MM.1S (cell line): ENCODE measurements at regions not wholly inside any gene's neighbourhood (a gene's known extent, or its start where the extent isn't known, plus 50 kb on each side); places are given as distances from the start of the nearest gene placed in this dataset.

ENCODE experiments used
- DNase-seq: peaks from one replicate; pipeline ENCODE4 v3.0.0-alpha.2; 2015
- H2AFZ ChIP-seq: fragments of 300-600 bp; sonication (generic); 2 replicates; pipeline ENCODE4 v1.6.0; 2016; ENCODE audit warnings: antibody characterized with exemption, low read length
- H3F3A ChIP-seq: fragments of 300-600 bp; sonication (generic); 2 replicates; pipeline ENCODE4 v1.6.1; 2016; ENCODE audit warnings: mild to moderate bottlenecking, antibody characterized with exemption, low read length, moderate library complexity, mixed read lengths; ENCODE audit not compliant: insufficient read depth
- H3K27ac ChIP-seq: fragments of 300-600 bp; sonication (generic); 2 replicates; pipeline ENCODE4 v1.5.1; 2016; ENCODE audit warnings: mild to moderate bottlenecking, low read length
- H3K27me3 ChIP-seq: fragments of 300-600 bp; sonication (generic); replicated peaks from 2 replicates; pipeline ENCODE4 v1.6.0; 2016; ENCODE audit warnings: low read length; ENCODE audit not compliant: insufficient read depth
- H3K36me3 ChIP-seq: fragments of 300-600 bp; sonication (generic); replicated peaks from 2 replicates; pipeline ENCODE4 v1.6.1; 2016; ENCODE audit warnings: mild to moderate bottlenecking, low read length, mixed read lengths; ENCODE audit not compliant: insufficient read depth
- H3K4me1 ChIP-seq: fragments of 300-600 bp; sonication (generic); 2 replicates; pipeline ENCODE4 v1.6.1; 2016; ENCODE audit warnings: low read length, mixed read lengths
- H3K4me2 ChIP-seq: fragments of 300-600 bp; sonication (generic); 2 replicates; pipeline ENCODE4 v1.6.0; 2016; ENCODE audit warnings: low read depth, low read length
- H3K4me3 ChIP-seq: fragments of 300-600 bp; sonication (generic); 2 replicates; pipeline ENCODE4 v1.5.1; 2016; ENCODE audit warnings: low read length, mixed read lengths
- H3K79me2 ChIP-seq: fragments of 300-600 bp; sonication (generic); 2 replicates; pipeline ENCODE4 v1.6.1; 2016; ENCODE audit warnings: mixed run types, low read length, mixed read lengths
- H3K9ac ChIP-seq: fragments of 300-600 bp; sonication (generic); 2 replicates; pipeline ENCODE4 v1.6.1; 2016; ENCODE audit warnings: low read length, mixed read lengths
- H3K9me2 ChIP-seq: fragments of 300-600 bp; sonication (generic); replicated peaks from 2 replicates; pipeline ENCODE4 v1.6.1; 2016; ENCODE audit warnings: mild to moderate bottlenecking, low read length, mixed read lengths; ENCODE audit not compliant: insufficient read depth
- H3K9me3 ChIP-seq: fragments of 300-600 bp; sonication (generic); replicated peaks from 2 replicates; pipeline ENCODE4 v1.6.1; 2016; ENCODE audit warnings: mild to moderate bottlenecking, low read length, mixed read lengths; ENCODE audit not compliant: insufficient read depth
- H4K20me1 ChIP-seq: fragments of 300-600 bp; sonication (generic); 2 replicates; pipeline ENCODE4 v1.6.1; 2016; ENCODE audit warnings: mild to moderate bottlenecking, low read length, moderate library complexity, mixed read lengths; ENCODE audit not compliant: insufficient read depth
- CTCF ChIP-seq: fragments of 300-600 bp; sonication (generic); IDR thresholded peaks from 2 replicates; pipeline ENCODE4 v1.5.1; 2016; ENCODE audit warnings: antibody characterized with exemption, low read length, mixed read lengths
- EZH2 ChIP-seq: fragments of 300-600 bp; sonication (generic); optimal IDR thresholded peaks from 2 replicates; pipeline ENCODE3; 2017; ENCODE audit warnings: low read depth, mild to moderate bottlenecking, antibody characterized with exemption, low read length, mixed read lengths
- EZH2phosphoT487 ChIP-seq: fragments of 300-600 bp; sonication (generic); IDR thresholded peaks from 2 replicates; pipeline ENCODE4 v1.6.1; 2018; ENCODE audit warnings: antibody characterized with exemption, low read length

- Histone ChIP-seq H3K4me1 (no peaks in the 10 kb centered on the region), H3K4me2 (no peak overlapping the region), H3K79me2 (no peaks in the 10 kb centered on the region), H2AFZ (no peak overlapping the region), H3F3A (no peaks in the 10 kb centered on the region), H3K36me3 (no peaks in the 10 kb centered on the region), H3K9me3 (no peaks in the 10 kb centered on the region), H3K9ac (no peak overlapping the region), H3K27me3 (no peaks in the 10 kb centered on the region), H3K4me3 (no peak overlapping the region), H4K20me1 (no peaks in the 10 kb centered on the region), H3K27ac (no peak overlapping the region), H3K9me2 (no peaks in the 10 kb centered on the region)
- TF ChIP-seq EZH2 (no peak), EZH2phosphoT487 (no peak), CTCF (no peak)
- no peak for DNase-seq
Observed at GRCh38 chrX:137654481-137654880, 88.6 kb downstream of the ZIC3 start.

DNA sequence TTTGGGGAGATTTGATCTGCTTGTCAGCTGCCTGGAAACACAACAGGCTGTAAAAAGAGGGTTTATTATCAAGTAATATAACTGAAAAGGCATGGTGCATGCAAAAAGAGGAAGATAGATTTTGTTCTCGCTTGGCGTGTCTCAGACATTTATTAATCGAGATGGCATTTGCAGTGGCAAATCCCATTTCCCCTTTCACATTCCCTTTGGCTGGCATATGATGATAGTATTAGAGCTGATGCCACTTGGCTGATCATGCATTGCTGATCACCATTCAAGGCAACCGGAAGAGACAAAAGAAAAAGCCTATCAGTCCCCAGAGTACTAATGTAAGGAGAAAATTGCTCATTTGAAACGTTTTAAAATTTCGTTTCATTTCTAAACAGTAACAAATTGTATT lies 101.8 kb downstream of the ZIC3 start:
- H3K4me2 ChIP-seq = no peak overlapping the region
- H4K20me1 ChIP-seq = no peaks in the 10 kb centered on the region
- no peak overlapping the region for H3K27ac ChIP-seq
- H3K36me3 ChIP-seq = no peaks in the 10 kb centered on the region
- no peaks in the 10 kb centered on the region for H3K9me3 ChIP-seq
- TF ChIP-seq EZH2 (no peak), EZH2phosphoT487 (no peak), CTCF (no peak)
- DNase-seq = no peak
- H3K9me2 ChIP-seq = no peaks in the 10 kb centered on the region
- H3K27me3 ChIP-seq = no peaks in the 10 kb centered on the region
- H3K4me1 ChIP-seq = no peaks in the 10 kb centered on the region
- H3K9ac ChIP-seq = no peak overlapping the region
- no peak overlapping the region for H3K4me3 ChIP-seq
- H2AFZ ChIP-seq = no peak overlapping the region
- no peaks in the 10 kb centered on the region for H3F3A ChIP-seq
- H3K79me2 ChIP-seq = no peaks in the 10 kb centered on the region

DNA sequence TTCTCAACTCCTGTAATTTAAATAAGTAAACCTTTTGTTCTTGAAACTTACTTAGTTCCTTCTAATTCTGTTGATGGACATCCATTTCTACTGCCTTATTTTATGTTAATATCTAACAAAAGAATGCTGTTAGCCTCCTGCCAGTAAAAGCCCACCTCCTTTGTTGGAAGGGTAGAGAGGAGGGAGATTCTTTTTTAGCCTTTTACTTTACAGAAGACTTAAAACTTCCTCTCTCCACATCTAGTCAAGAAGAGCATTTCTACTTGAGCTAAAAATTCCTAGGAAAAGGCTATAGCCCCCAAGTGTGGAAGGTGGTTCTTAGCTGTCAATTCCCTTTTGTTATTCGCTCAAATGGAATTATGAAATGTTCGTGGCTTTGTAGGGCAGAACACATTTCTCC lies 118.7 kb downstream of the ZIC3 start:
- H3K36me3 ChIP-seq = no peaks in the 10 kb centered on the region
- no peaks in the 10 kb centered on the region for H3K9me2 ChIP-seq
- no peaks in the 10 kb centered on the region for H3K27me3 ChIP-seq
- H3K9me3 ChIP-seq = no peaks in the 10 kb centered on the region
- no peaks in the 10 kb centered on the region for H3F3A ChIP-seq
- H3K4me3 ChIP-seq = no peak overlapping the region
- H3K27ac ChIP-seq = no peak overlapping the region
- no peak for TF ChIP-seq EZH2phosphoT487
- no peak for TF ChIP-seq EZH2
- no peak for TF ChIP-seq CTCF
- no peak overlapping the region for H3K4me2 ChIP-seq
- DNase-seq = no peak
- H3K9ac ChIP-seq = no peak overlapping the region
- H2AFZ ChIP-seq = no peak overlapping the region
- no peaks in the 10 kb centered on the region for H3K4me1 ChIP-seq
- no peaks in the 10 kb centered on the region for H3K79me2 ChIP-seq
- no peaks in the 10 kb centered on the region for H4K20me1 ChIP-seq

GRCh38 chrX:137695417-137695816 lies 129.5 kb downstream of the ZIC3 start:
- Histone ChIP-seq H3K4me1 (no peaks in the 10 kb centered on the region), H3K4me3 (no peak overlapping the region), H3K27me3 (no peaks in the 10 kb centered on the region), H4K20me1 (no peaks in the 10 kb centered on the region), H3F3A (no peaks in the 10 kb centered on the region), H3K9me2 (no peaks in the 10 kb centered on the region), H3K79me2 (no peaks in the 10 kb centered on the region), H3K9me3 (no peaks in the 10 kb centered on the region), H3K27ac (no peak overlapping the region), H3K36me3 (no peaks in the 10 kb centered on the region), H3K9ac (no peak overlapping the region), H3K4me2 (no peak overlapping the region), H2AFZ (no peak overlapping the region)
- TF ChIP-seq EZH2phosphoT487 (no peak), CTCF (no peak), EZH2 (no peak)
- DNase-seq = no peak
